DND-41 (cell line): ENCODE measurements at regions not wholly inside any gene's neighbourhood (a gene's known extent, or its start where the extent isn't known, plus 50 kb on each side); places are given as distances from the start of the nearest gene placed in this dataset.
"Not testable (repeated sequence)": the region's sequence is repeated elsewhere in the genome, so short reads cannot be mapped to it uniquely, and the experiment has no call there.

Experiments used
- CTCF ChIP-seq: IDR thresholded peaks from 2 replicates; pipeline ENCODE4 v1.5.1; 2012; ENCODE audit warnings: borderline replicate concordance, low read length, moderate library complexity, mild to moderate bottlenecking; ENCODE audit not compliant: poor library complexity, severe bottlenecking; ENCODE audit errors: extremely low read depth
- EZH2 ChIP-seq: IDR thresholded peaks from 3 replicates; pipeline ENCODE4 v1.6.1; 2012; ENCODE audit warnings: borderline replicate concordance, low read depth, mild to moderate bottlenecking, moderate library complexity, low read length, inconsistent platforms; ENCODE audit not compliant: severe bottlenecking

- TF ChIP-seq CTCF, EZH2: not testable (repeated sequence)
Measured at GRCh38 chr1:120657804-120658203, 65.9 kb upstream of the NBPF26 start.
